Esophagus squamous epithelium (tissue), 5 donors: ENCODE measurements at regions not wholly inside any gene's neighbourhood (a gene's known extent, or its start where the extent isn't known, plus 50 kb on each side); places are given as distances from the start of the nearest gene placed in this dataset.

Experiments
- DNase-seq: peaks from one replicate; lab custom pipeline; 2025; lab: John Stamatoyannopoulos, UW
- H3K27ac ChIP-seq, 4 donors: fragments of 200-600 bp; sonication (generic); one replicate each; pipeline ENCODE4 v1.5.1; 2016 to 2019; ENCODE audit warnings: mild to moderate bottlenecking in 1 of 4
- H3K27me3 ChIP-seq, 4 donors: fragments of 200-600 bp; sonication (generic); 1 replicate in 3 of 4; 2 replicates in 1 of 4; pipeline versions ENCODE4 v1.5.1 to v1.6.0; 2017 to 2021; ENCODE audit warnings: antibody characterized with exemption in 1 of 4
- H3K36me3 ChIP-seq, 3 donors: fragments of 200-600 bp; sonication (generic); one replicate each; pipeline ENCODE4 v1.5.1; 2016 to 2019
- H3K4me1 ChIP-seq, 3 donors: fragments of 200-600 bp; sonication (generic); one replicate each; pipeline ENCODE4 v1.5.1; 2017 to 2019
- H3K4me3 ChIP-seq, 4 donors: fragments of 200-600 bp; sonication (generic); 1 replicate in 3 of 4; 2 replicates in 1 of 4; pipeline ENCODE4 v1.5.1; 2016 to 2019; ENCODE audit warnings: mild to moderate bottlenecking in 2 of 4, moderate library complexity in 1 of 4
- H3K9me3 ChIP-seq, 3 donors: fragments of 200-600 bp; sonication (generic); one replicate each; pipeline ENCODE4 v1.5.1; 2016 to 2019
- CTCF ChIP-seq, 6 experiments: fragments of 450-650 bp in 4 of 6; fragments of 200-600 bp in 2 of 6; sonication (generic) in 2 of 6; IDR thresholded peaks; one replicate each; pipeline ENCODE4 v1.5.1; 2016 to 2019; ENCODE audit warnings: antibody characterized with exemption in 6 of 6, mild to moderate bottlenecking in 4 of 6, moderate library complexity in 4 of 6
- POLR2A ChIP-seq, 4 donors: fragments of 450-650 bp; IDR thresholded peaks; one replicate each; pipeline ENCODE4 v1.6.1; 2017; ENCODE audit warnings: antibody characterized with exemption in 4 of 4, mild to moderate bottlenecking in 4 of 4, moderate library complexity in 3 of 4
- WGBS, 2 donors: methylation state at CpG; one replicate each; pipeline ENCODE4 v1.1.5; 2018; 5-methylcytosine and 5-hydroxymethylcytosine counted together
- intact Hi-C: fragments of 100-400 bp; cut with DNase I; formaldehyde crosslinking; loops from one replicate; pipeline ENCODE4 v1.15.0; 2022
- donor health status: DM: yes; HTN: yes; CAD: no.

- TF ChIP-seq CTCF (IDR thresholded peaks at IDR 0.05) (no peak), POLR2A (IDR thresholded peaks at IDR 0.05) (no peak)
- no peak overlapping the region for H3K27ac ChIP-seq
- intact Hi-C loops = no loop called here
- H3K36me3 ChIP-seq = no peaks in the 10 kb centered on the region
- H3K4me3 ChIP-seq = no peak overlapping the region
- 74 to 81% methylated on average over 2 of the region's 2 CpGs for WGBS, 2 donors
- DNase-seq = no peak
- no peaks in the 10 kb centered on the region for H3K9me3 ChIP-seq
- no peaks in the 10 kb centered on the region for H3K4me1 ChIP-seq
- no peaks in the 10 kb centered on the region for H3K27me3 ChIP-seq
Observed at GRCh38 chr13:57003682-57004081, 137.0 kb upstream of the PRR20A start.

- H3K4me1 ChIP-seq = no peaks in the 10 kb centered on the region
- H3K4me3 ChIP-seq = no peak overlapping the region
- WGBS, 2 donors = 12 to 52% methylated on average over 1 of the region's 1 CpG
- H3K9me3 ChIP-seq = no peaks in the 10 kb centered on the region
- H3K36me3 ChIP-seq = no peaks in the 10 kb centered on the region
- TF ChIP-seq CTCF (IDR thresholded peaks at IDR 0.05) (no peak), POLR2A (IDR thresholded peaks at IDR 0.05) (no peak)
- no peak overlapping the region for H3K27ac ChIP-seq
- H3K27me3 ChIP-seq = no peaks in the 10 kb centered on the region
- intact Hi-C loops = no loop called here
- no peak for DNase-seq
Observed at GRCh38 chr13:57017357-57017756, 123.4 kb upstream of the PRR20A start.

GRCh38 chr13:57018915-57019314 is 121.8 kb upstream of the PRR20A start:
- intact Hi-C loops = no loop called here
- H3K27me3 ChIP-seq = no peaks in the 10 kb centered on the region
- no peak for DNase-seq
- no peaks in the 10 kb centered on the region for H3K4me1 ChIP-seq
- H3K4me3 ChIP-seq = no peak overlapping the region
- H3K36me3 ChIP-seq = no peaks in the 10 kb centered on the region
- no peaks in the 10 kb centered on the region for H3K9me3 ChIP-seq
- no peak overlapping the region for H3K27ac ChIP-seq
- WGBS, 2 donors = 65 to 68% methylated on average over 7 to 8 of the region's 8 CpGs
- no peak for TF ChIP-seq CTCF (IDR thresholded peaks at IDR 0.05)
- TF ChIP-seq POLR2A (IDR thresholded peaks at IDR 0.05) = no peak

GRCh38 chr13:57030671-57031070 is 110.0 kb upstream of the PRR20A start:
- TF ChIP-seq CTCF (IDR thresholded peaks at IDR 0.05) (no peak), POLR2A (IDR thresholded peaks at IDR 0.05) (no peak)
- intact Hi-C loops = no loop called here
- Histone ChIP-seq H3K9me3 (peaks cover 0 to 5% (median 0%) of the 10 kb centered on the region in 3 donors), H3K27me3 (no peaks in the 10 kb centered on the region), H3K36me3 (no peaks in the 10 kb centered on the region), H3K4me3 (no peak overlapping the region), H3K27ac (no peak overlapping the region), H3K4me1 (no peaks in the 10 kb centered on the region)
- 87 to 94% methylated on average over 6 of the region's 6 CpGs for WGBS, 2 donors
- no peak for DNase-seq

GRCh38 chr13:57036290-57036689 is 104.4 kb upstream of the PRR20A start:
- Histone ChIP-seq H3K4me3 (no peak overlapping the region), H3K4me1 (no peaks in the 10 kb centered on the region), H3K27ac (no peak overlapping the region), H3K36me3 (no peaks in the 10 kb centered on the region), H3K9me3 (peaks cover 0 to under 1% (median 0%) of the 10 kb centered on the region in 3 donors), H3K27me3 (no peaks in the 10 kb centered on the region)
- DNase-seq = no peak
- 79 to 80% methylated on average over 4 of the region's 4 CpGs for WGBS, 2 donors
- no peak for TF ChIP-seq POLR2A (IDR thresholded peaks at IDR 0.05)
- TF ChIP-seq CTCF (IDR thresholded peaks at IDR 0.05) = no peak
- intact Hi-C loops = no loop called here
